GM18505 (cell line): ENCODE measurements at regions not wholly inside any gene's neighbourhood (a gene's known extent, or its start where the extent isn't known, plus 50 kb on each side); places are given as distances from the start of the nearest gene placed in this dataset.
A peak's percentile ranks its signal among the peaks of the same experiment; 100 is the strongest.
"Not testable (repeated sequence)": the region's sequence is repeated elsewhere in the genome, so short reads cannot be mapped to it uniquely, and the experiment has no call there.

Source experiments
- ATAC-seq: cut with Tn5 transposase; IDR thresholded peaks from one replicate; pipeline ENCODE4 v1.9.1; 2021; ENCODE audit not compliant: unreplicated experiment
- POLR2A ChIP-seq: IDR thresholded peaks from 4 replicates; pipeline ENCODE4 v1.6.1; 2011; ENCODE audit warnings: borderline replicate concordance; ENCODE audit not compliant: insufficient read depth, insufficient read length; ENCODE audit errors: extremely low read depth

GRCh38 chr7:17396692-17397091 is 98.2 kb downstream of the AHR start:
- ATAC-seq, result no peak
- no peak for TF ChIP-seq POLR2A

- no peak for TF ChIP-seq POLR2A
- peak; percentile 67 for ATAC-seq
Observed at GRCh38 chr7:17401791-17402627, 103.6 kb downstream of the AHR start.

GRCh38 chr7:17402628-17403278 is 104.3 kb downstream of the AHR start:
- peak; percentile 72 for ATAC-seq
- TF ChIP-seq POLR2A, result peak; percentile 18

- no peak for TF ChIP-seq POLR2A
- no peak for ATAC-seq
Observed at GRCh38 chr7:17404006-17404405, 105.6 kb downstream of the AHR start.

- TF ChIP-seq POLR2A, result no peak
- no peak for ATAC-seq
Observed at GRCh38 chr7:17405786-17406185, 107.3 kb downstream of the AHR start.

- no peak for TF ChIP-seq POLR2A
- ATAC-seq, result no peak
Observed at GRCh38 chr7:17406738-17407137, 108.3 kb downstream of the AHR start.

- no peak for TF ChIP-seq POLR2A
- ATAC-seq, result no peak
Observed at GRCh38 chr7:17407229-17407628, 108.8 kb downstream of the AHR start.

GRCh38 chr7:17408245-17408903 is 109.9 kb downstream of the AHR start:
- TF ChIP-seq POLR2A, result no peak
- ATAC-seq, result no peak

GRCh38 chr7:17408904-17409290 is 110.4 kb downstream of the AHR start:
- TF ChIP-seq POLR2A, result no peak
- no peak for ATAC-seq

- ATAC-seq, result no peak
- no peak for TF ChIP-seq POLR2A
Observed at GRCh38 chr7:17411922-17412321, 113.5 kb downstream of the AHR start.

GRCh38 chr7:17412883-17413282 is 114.4 kb downstream of the AHR start:
- no peak for ATAC-seq

GRCh38 chr7:17415955-17416354 is 117.5 kb downstream of the AHR start:
- no peak for TF ChIP-seq POLR2A

More at GRCh38 chr7:17412883-17413282, 114.4 kb downstream of the AHR start:
- TF ChIP-seq POLR2A, result no peak

GRCh38 chr7:17420308-17421015 is 122.0 kb downstream of the AHR start:
- ATAC-seq, result not testable (repeated sequence)

More at GRCh38 chr7:17415955-17416354, 117.5 kb downstream of the AHR start:
- no peak for ATAC-seq
